GM12892 (cell line): ENCODE measurements at regions not wholly inside any gene's neighbourhood (a gene's known extent, or its start where the extent isn't known, plus 50 kb on each side); places are given as distances from the start of the nearest gene placed in this dataset.

Source experiments
- POLR2A ChIP-seq: IDR thresholded peaks from 2 replicates; pipeline ENCODE4 v1.6.1; 2011; ENCODE audit warnings: low read depth, low read length, control low read depth
- POLR2AphosphoS5 ChIP-seq: IDR thresholded peaks from 2 replicates; pipeline ENCODE4 v1.6.1; 2011; ENCODE audit warnings: low read depth, low read length, control low read depth

GRCh38 chr17:30716461-30717290 is 107.8 kb downstream of the CRLF3 start:
- TF ChIP-seq POLR2A (no peak), POLR2AphosphoS5 (no peak)
